ENCODE measurements at regions not wholly inside any gene's neighbourhood (a gene's known extent, or its start where the extent isn't known, plus 50 kb on each side); places are given as distances from the start of the nearest gene placed in this dataset.

DNA sequence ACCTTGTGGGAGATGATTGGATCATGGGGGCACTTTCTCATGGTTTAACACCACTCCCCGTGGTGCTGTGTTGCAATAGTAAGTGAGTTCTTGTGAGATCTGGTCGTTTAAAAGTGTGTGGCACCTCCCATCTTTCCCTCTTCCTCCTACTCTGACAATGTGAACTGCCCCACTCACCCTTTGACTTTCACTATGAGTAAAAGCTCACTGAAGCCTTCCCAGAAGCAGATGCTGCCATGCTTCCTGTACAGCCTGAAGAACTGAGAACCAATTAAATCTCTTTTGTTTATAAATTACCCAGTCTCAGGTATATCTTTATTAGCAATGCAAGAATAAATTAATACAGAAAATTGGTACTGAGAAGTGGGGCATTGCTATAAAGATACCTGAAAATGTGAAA is 509.6 kb upstream of the CT83 start:
- Histone ChIP-seq H3K27me3 (ENCODE audit: control insufficient read depth in 3 of 3, insufficient read depth in 3 of 3, low read length in 3 of 3) (no peaks in the 10 kb centered on the region), H3K9me3 (ENCODE audit: control insufficient read depth in 2 of 2, insufficient read depth in 1 of 2, low read depth in 1 of 2, low read length in 1 of 2) (peaks cover 0 to 12% of the 10 kb centered on the region in 2 donors), H3K4me3 (ENCODE audit: low read depth in 1 of 3, low read length in 3 of 3) (no peak overlapping the region), H3K4me1 (ENCODE audit: control insufficient read depth in 3 of 3, insufficient read depth in 2 of 3, low read depth in 1 of 3, low read length in 2 of 3) (no peaks in the 10 kb centered on the region), H3K27ac (ENCODE audit: low read depth in 1 of 3, low read length in 2 of 3) (no peak overlapping the region), H3K36me3 (ENCODE audit: control insufficient read depth in 3 of 3, insufficient read depth in 2 of 3, low read depth in 1 of 3, low read length in 3 of 3) (no peaks in the 10 kb centered on the region)
- no peak for DNase-seq
- FAIRE-seq = no peak
- 38 to 70% (median 39%) methylated on average over 2 of the region's 2 CpGs for WGBS, 3 donors

DNA sequence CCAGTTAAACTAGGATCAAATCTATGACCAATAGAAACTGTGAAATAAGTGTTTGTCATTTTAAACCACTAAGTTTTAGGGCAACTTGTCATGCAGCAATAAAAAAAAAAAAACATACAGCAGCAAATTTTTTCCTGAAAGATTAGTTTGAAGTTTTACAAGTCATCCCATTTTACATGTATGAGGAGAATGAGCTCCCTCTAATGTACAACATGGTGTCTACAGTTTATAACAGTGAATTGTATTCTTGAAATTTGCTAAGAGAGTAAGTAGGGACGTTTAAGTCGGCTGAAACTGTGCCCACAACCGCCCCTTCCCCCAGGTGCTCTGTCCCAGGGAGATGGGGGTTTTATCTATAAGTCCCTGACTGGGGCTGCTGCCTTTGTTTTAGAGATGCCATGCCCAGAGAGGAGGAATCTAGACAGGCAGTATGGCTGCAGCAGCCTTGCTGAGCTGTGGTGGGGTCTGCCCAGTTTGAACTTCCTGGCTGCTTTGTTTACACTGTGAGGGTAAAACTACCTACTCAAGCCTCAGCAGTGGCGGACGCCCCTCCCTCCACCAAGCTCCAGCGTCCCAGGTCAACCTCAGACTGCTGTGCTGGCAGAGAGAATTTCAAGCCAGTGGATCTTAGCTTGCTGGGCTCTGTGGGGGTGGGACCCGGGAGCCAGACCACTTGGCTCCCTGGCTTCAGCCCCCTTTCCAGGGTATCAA is 499.3 kb upstream of the CT83 start:
- peak in 1 of 2 donors; percentile 1 for DNase-seq
- no peaks in the 10 kb centered on the region for H3K4me1 ChIP-seq (ENCODE audit: control insufficient read depth in 3 of 3, insufficient read depth in 2 of 3, low read depth in 1 of 3, low read length in 2 of 3)
- no peaks in the 10 kb centered on the region for H3K9me3 ChIP-seq (ENCODE audit: control insufficient read depth in 2 of 2, insufficient read depth in 1 of 2, low read depth in 1 of 2, low read length in 1 of 2)
- no peak overlapping the region for H3K4me3 ChIP-seq (ENCODE audit: low read depth in 1 of 3, low read length in 3 of 3)
- no peak for FAIRE-seq
- no peaks in the 10 kb centered on the region for H3K27me3 ChIP-seq (ENCODE audit: control insufficient read depth in 3 of 3, insufficient read depth in 3 of 3, low read length in 3 of 3)
- WGBS, 3 donors = 18 to 33% (median 24%) methylated on average over 7 of the region's 7 CpGs
- no peaks in the 10 kb centered on the region for H3K36me3 ChIP-seq (ENCODE audit: control insufficient read depth in 3 of 3, insufficient read depth in 2 of 3, low read depth in 1 of 3, low read length in 3 of 3)
- H3K27ac ChIP-seq (ENCODE audit: low read depth in 1 of 3, low read length in 2 of 3) = no peak overlapping the region

- Histone ChIP-seq H3K36me3 (ENCODE audit: control insufficient read depth in 3 of 3, insufficient read depth in 2 of 3, low read depth in 1 of 3, low read length in 3 of 3) (no peaks in the 10 kb centered on the region), H3K27ac (ENCODE audit: low read depth in 1 of 3, low read length in 2 of 3) (no peak overlapping the region), H3K27me3 (ENCODE audit: control insufficient read depth in 3 of 3, insufficient read depth in 3 of 3, low read length in 3 of 3) (no peaks in the 10 kb centered on the region), H3K4me3 (ENCODE audit: low read depth in 1 of 3, low read length in 3 of 3) (no peak overlapping the region), H3K4me1 (ENCODE audit: control insufficient read depth in 3 of 3, insufficient read depth in 2 of 3, low read depth in 1 of 3, low read length in 2 of 3) (no peaks in the 10 kb centered on the region), H3K9me3 (ENCODE audit: control insufficient read depth in 2 of 2, insufficient read depth in 1 of 2, low read depth in 1 of 2, low read length in 1 of 2) (no peaks in the 10 kb centered on the region)
- DNase-seq (peak in 1 of 2 donors; percentile 1), FAIRE-seq (no peak)
- WGBS, 3 donors = 12 to 30% (median 25%) methylated on average over 6 of the region's 6 CpGs
Observed at GRCh38 chrX:116930311-116930710, 467.5 kb upstream of the CT83 start.

DNA sequence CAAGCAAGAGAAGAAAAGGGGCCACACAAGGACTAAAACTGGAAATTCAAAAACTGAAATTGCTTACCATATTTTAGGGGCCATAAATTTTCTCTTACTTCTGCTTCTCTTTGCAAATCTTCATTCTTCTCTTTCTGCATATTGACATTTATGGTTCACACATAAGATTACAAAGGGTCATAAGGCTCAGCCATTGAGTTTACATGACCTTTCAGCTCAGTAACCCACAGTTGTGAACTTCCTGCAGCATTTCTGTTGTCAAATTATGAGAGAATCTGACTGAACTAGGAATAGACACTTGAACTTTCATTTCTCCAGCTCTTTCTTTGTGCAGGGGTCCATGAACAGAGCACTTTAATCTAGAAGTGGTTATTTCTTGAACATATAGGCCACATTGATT is 434.8 kb upstream of the CT83 start:
- Histone ChIP-seq H3K27ac (ENCODE audit: low read depth in 1 of 3, low read length in 2 of 3) (no peak overlapping the region), H3K4me1 (ENCODE audit: control insufficient read depth in 3 of 3, insufficient read depth in 2 of 3, low read depth in 1 of 3, low read length in 2 of 3) (no peaks in the 10 kb centered on the region), H3K36me3 (ENCODE audit: control insufficient read depth in 3 of 3, insufficient read depth in 2 of 3, low read depth in 1 of 3, low read length in 3 of 3) (no peaks in the 10 kb centered on the region), H3K9me3 (ENCODE audit: control insufficient read depth in 2 of 2, insufficient read depth in 1 of 2, low read depth in 1 of 2, low read length in 1 of 2) (no peaks in the 10 kb centered on the region), H3K27me3 (ENCODE audit: control insufficient read depth in 3 of 3, insufficient read depth in 3 of 3, low read length in 3 of 3) (no peaks in the 10 kb centered on the region), H3K4me3 (ENCODE audit: low read depth in 1 of 3, low read length in 3 of 3) (no peak overlapping the region)
- FAIRE-seq (no peak), DNase-seq (peak in 1 of 2 donors; percentile 1)

DNA sequence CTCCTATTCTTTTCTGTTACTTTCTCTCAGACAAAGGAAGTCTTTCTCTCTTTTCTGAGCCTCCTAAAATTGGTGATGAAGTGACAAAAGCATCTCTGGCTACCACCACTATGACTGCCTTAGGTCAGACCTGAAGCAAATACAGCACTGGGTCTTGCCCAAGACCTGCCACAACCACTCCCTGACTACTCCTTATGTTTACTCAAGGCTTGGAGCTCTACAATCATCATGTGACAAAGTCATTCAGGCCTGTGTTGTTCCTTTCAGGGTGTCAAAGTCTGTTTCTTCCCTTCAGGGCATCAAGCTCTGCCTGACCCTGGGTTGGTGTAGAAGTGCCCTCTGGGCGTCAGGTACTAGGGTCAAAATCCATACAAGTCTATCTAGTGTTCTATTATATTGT is 419.2 kb upstream of the CT83 start:
- DNase-seq (peak in 1 of 2 donors; percentile 2), FAIRE-seq (no peak)
- H3K4me1 ChIP-seq (ENCODE audit: control insufficient read depth in 3 of 3, insufficient read depth in 2 of 3, low read depth in 1 of 3, low read length in 2 of 3) = no peaks in the 10 kb centered on the region
- no peaks in the 10 kb centered on the region for H3K27me3 ChIP-seq (ENCODE audit: control insufficient read depth in 3 of 3, insufficient read depth in 3 of 3, low read length in 3 of 3)
- H3K36me3 ChIP-seq (ENCODE audit: control insufficient read depth in 3 of 3, insufficient read depth in 2 of 3, low read depth in 1 of 3, low read length in 3 of 3) = no peaks in the 10 kb centered on the region
- WGBS, 3 donors = 33 to 58% (median 36%) methylated on average over 1 of the region's 1 CpG
- H3K4me3 ChIP-seq (ENCODE audit: low read depth in 1 of 3, low read length in 3 of 3) = no peak overlapping the region
- H3K9me3 ChIP-seq (ENCODE audit: control insufficient read depth in 2 of 2, insufficient read depth in 1 of 2, low read depth in 1 of 2, low read length in 1 of 2) = peaks cover 0 to 4% of the 10 kb centered on the region in 2 donors
- H3K27ac ChIP-seq (ENCODE audit: low read depth in 1 of 3, low read length in 2 of 3) = no peak overlapping the region

DNA sequence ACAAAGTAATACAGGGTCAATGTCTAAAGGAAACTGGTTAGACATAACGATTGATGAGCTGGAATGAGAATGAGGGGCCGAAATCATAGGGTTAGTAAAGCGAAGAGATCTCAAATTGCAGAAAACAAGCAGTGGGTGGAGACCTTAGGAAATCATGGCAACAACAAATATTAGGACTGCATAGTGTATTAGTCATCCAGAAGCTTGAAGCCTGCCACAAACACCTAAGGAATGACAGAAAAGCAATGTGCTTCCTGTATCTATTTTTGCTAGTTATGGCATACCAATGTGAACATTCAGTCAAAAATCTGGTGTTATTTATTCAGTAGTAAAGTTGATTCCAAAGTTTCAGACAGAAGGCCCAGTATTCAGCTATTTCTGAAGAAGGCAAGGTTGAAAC is 410.9 kb upstream of the CT83 start:
- FAIRE-seq (no peak), DNase-seq (no peak)
- Histone ChIP-seq H3K4me1 (ENCODE audit: control insufficient read depth in 3 of 3, insufficient read depth in 2 of 3, low read depth in 1 of 3, low read length in 2 of 3) (no peaks in the 10 kb centered on the region), H3K9me3 (ENCODE audit: control insufficient read depth in 2 of 2, insufficient read depth in 1 of 2, low read depth in 1 of 2, low read length in 1 of 2) (no peaks in the 10 kb centered on the region), H3K27me3 (ENCODE audit: control insufficient read depth in 3 of 3, insufficient read depth in 3 of 3, low read length in 3 of 3) (no peaks in the 10 kb centered on the region), H3K36me3 (ENCODE audit: control insufficient read depth in 3 of 3, insufficient read depth in 2 of 3, low read depth in 1 of 3, low read length in 3 of 3) (no peaks in the 10 kb centered on the region), H3K4me3 (ENCODE audit: low read depth in 1 of 3, low read length in 3 of 3) (no peak overlapping the region), H3K27ac (ENCODE audit: low read depth in 1 of 3, low read length in 2 of 3) (no peak overlapping the region)
- 44 to 48% (median 44%) methylated on average over 3 of the region's 3 CpGs for WGBS, 3 donors

- no peak for FAIRE-seq
- 67 to 78% (median 68%) methylated on average over 1 of the region's 1 CpG for WGBS, 3 donors
Observed at GRCh38 chrX:116872931-116873330, 410.2 kb upstream of the CT83 start.

GRCh38 chrX:116863029-116863428 is 400.3 kb upstream of the CT83 start:
- no peak overlapping the region for H3K27ac ChIP-seq (ENCODE audit: low read depth in 1 of 3, low read length in 2 of 3)
- 51 to 71% (median 58%) methylated on average over 4 of the region's 4 CpGs for WGBS, 3 donors
- no peak overlapping the region for H3K4me3 ChIP-seq (ENCODE audit: low read depth in 1 of 3, low read length in 3 of 3)
- no peak for FAIRE-seq
- H3K9me3 ChIP-seq (ENCODE audit: control insufficient read depth in 2 of 2, insufficient read depth in 1 of 2, low read depth in 1 of 2, low read length in 1 of 2) = no peaks in the 10 kb centered on the region
- H3K4me1 ChIP-seq (ENCODE audit: control insufficient read depth in 3 of 3, insufficient read depth in 2 of 3, low read depth in 1 of 3, low read length in 2 of 3) = no peaks in the 10 kb centered on the region
- H3K36me3 ChIP-seq (ENCODE audit: control insufficient read depth in 3 of 3, insufficient read depth in 2 of 3, low read depth in 1 of 3, low read length in 3 of 3) = no peaks in the 10 kb centered on the region
- H3K27me3 ChIP-seq (ENCODE audit: control insufficient read depth in 3 of 3, insufficient read depth in 3 of 3, low read length in 3 of 3) = no peaks in the 10 kb centered on the region
- no peak for DNase-seq

More at GRCh38 chrX:116872931-116873330, 410.2 kb upstream of the CT83 start:
- no peak for DNase-seq
- H3K9me3 ChIP-seq (ENCODE audit: control insufficient read depth in 2 of 2, insufficient read depth in 1 of 2, low read depth in 1 of 2, low read length in 1 of 2) = no peaks in the 10 kb centered on the region
- H3K4me3 ChIP-seq (ENCODE audit: low read depth in 1 of 3, low read length in 3 of 3) = no peak overlapping the region
- no peak overlapping the region for H3K27ac ChIP-seq (ENCODE audit: low read depth in 1 of 3, low read length in 2 of 3)
- no peaks in the 10 kb centered on the region for H3K36me3 ChIP-seq (ENCODE audit: control insufficient read depth in 3 of 3, insufficient read depth in 2 of 3, low read depth in 1 of 3, low read length in 3 of 3)
- no peaks in the 10 kb centered on the region for H3K4me1 ChIP-seq (ENCODE audit: control insufficient read depth in 3 of 3, insufficient read depth in 2 of 3, low read depth in 1 of 3, low read length in 2 of 3)
- H3K27me3 ChIP-seq (ENCODE audit: control insufficient read depth in 3 of 3, insufficient read depth in 3 of 3, low read length in 3 of 3) = no peaks in the 10 kb centered on the region

DNA sequence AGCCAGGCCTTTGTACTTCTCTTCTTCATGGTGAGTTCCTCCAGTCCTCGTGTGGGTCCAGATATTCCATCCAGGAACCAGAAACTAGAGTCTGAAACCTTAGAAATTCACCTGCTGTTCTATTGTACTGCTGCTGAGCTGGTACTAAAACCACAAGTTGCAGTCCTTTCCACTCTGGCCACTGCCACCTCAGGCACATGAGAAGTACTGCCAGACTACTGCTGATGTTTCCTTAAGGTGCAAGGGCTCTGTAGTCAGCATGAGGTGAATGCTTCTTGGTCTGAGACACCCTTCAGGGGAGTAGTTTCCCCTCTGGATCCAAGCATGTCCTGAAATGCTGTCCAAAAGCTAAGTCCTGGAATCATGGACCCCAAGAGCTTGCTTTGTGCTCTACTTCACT is 399.6 kb upstream of the CT83 start:
- no peak overlapping the region for H3K27ac ChIP-seq (ENCODE audit: low read depth in 1 of 3, low read length in 2 of 3)
- no peaks in the 10 kb centered on the region for H3K27me3 ChIP-seq (ENCODE audit: control insufficient read depth in 3 of 3, insufficient read depth in 3 of 3, low read length in 3 of 3)
- no peaks in the 10 kb centered on the region for H3K9me3 ChIP-seq (ENCODE audit: control insufficient read depth in 2 of 2, insufficient read depth in 1 of 2, low read depth in 1 of 2, low read length in 1 of 2)
- no peaks in the 10 kb centered on the region for H3K4me1 ChIP-seq (ENCODE audit: control insufficient read depth in 3 of 3, insufficient read depth in 2 of 3, low read depth in 1 of 3, low read length in 2 of 3)
- FAIRE-seq = no peak
- no peak overlapping the region for H3K4me3 ChIP-seq (ENCODE audit: low read depth in 1 of 3, low read length in 3 of 3)
- 20 to 65% (median 31%) methylated on average over 1 of the region's 1 CpG for WGBS, 3 donors
- H3K36me3 ChIP-seq (ENCODE audit: control insufficient read depth in 3 of 3, insufficient read depth in 2 of 3, low read depth in 1 of 3, low read length in 3 of 3) = no peaks in the 10 kb centered on the region
- no peak for DNase-seq
